HG03469 (cell line): ENCODE measurements at regions not wholly inside any gene's neighbourhood (a gene's known extent, or its start where the extent isn't known, plus 50 kb on each side); places are given as distances from the start of the nearest gene placed in this dataset.

ENCODE experiments used
- ATAC-seq: cut with Tn5 transposase; IDR thresholded peaks from one replicate; pipeline ENCODE4 v1.9.1; 2021; ENCODE audit warnings: mild to moderate bottlenecking, moderate library complexity, moderate number of reproducible peaks; ENCODE audit not compliant: unreplicated experiment

DNA sequence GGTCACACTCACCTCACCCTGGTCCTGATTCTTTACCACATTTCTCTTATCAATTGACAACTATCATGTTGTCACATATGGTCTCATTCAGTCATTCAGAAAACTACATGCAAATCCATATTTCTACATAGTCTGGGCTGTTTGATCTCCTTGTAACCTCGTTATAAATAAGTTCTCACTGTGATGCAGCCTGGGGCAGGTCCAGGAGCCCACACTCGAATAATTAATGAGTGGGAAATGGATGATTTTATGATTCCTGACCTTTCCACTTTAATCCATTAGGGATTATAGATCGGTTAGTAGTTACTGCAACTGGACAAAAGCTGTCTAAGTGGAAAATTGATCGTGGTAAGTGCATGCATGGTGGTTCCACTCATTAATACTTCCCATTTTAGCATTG, 636.3 kb upstream of the TENM4 start:
- no peak for ATAC-seq

DNA sequence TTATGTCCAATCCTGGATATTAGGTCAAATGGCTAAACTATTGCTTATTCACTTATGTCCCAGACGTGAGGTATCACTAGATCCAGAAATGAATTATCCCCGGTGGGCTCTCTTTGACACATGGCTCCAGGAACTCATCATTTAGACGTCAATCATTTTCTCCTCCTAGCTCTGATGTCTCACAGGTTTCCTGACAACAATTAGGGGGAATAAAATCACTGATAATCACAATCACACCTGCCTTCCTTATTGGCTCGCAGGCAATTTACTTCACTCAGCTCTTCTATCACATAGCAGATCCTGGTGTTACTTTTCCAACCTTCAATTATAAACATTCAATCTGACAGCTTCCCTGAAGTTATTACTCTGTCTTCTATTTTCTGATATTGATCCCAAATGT, 634.0 kb upstream of the TENM4 start:
- ATAC-seq = no peak

DNA sequence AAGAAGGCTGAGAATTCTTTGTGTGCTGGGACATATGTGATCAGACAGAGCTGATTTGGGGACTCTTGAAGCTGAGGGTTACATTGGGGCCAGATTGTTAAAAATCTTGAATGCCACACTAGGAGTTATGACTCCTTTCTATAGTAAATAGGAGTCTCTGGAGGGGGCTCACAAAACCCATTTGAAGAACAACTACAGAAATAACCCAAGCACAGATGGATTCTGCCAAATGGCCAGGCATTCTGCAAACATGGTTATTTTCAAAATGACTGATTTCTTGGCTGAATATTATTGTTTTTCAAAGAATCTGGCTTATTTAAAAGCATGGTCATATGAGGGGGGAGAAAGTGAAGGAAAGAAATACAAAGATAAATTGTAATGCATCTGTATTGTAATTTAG, 625.5 kb upstream of the TENM4 start:
- no peak for ATAC-seq

DNA sequence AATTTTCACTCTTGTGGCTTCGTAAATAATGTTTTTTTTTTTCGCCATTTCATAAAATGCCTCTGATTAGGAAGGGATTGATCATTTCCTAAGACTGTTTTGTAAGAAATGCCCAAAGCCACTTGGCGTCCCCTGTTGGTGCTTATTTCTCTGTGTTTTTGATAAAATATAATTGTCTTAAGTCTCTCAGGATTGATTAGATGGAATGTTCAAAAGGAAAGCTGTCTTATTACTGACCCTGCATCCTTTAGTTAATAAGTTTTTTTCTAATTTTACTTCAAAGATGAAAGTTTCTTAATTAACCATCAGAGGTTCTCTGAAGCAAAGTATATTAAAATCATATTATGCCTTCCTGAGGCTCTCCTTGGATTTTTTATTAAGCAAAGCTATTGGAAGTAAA, 624.3 kb upstream of the TENM4 start:
- no peak for ATAC-seq

DNA sequence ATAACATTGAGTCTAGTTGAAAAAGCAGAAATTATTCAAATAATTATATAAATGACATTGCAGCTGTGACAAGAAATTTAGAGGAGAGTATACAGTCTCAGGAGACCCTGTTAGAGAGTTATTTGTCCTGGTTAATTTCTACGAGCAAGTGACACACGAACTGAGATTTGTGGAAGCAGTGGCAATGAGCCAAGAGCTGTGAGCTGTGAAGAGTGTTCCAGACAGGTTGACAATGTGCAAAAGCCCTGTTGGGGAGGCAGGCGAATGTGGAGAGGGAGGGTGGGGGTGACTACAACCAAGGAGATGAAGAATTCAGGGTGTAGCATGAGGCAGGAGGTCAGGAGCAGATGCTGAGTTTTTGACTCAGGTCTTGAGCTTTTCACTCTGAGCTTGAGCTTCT, 620.2 kb upstream of the TENM4 start:
- ATAC-seq = no peak

DNA sequence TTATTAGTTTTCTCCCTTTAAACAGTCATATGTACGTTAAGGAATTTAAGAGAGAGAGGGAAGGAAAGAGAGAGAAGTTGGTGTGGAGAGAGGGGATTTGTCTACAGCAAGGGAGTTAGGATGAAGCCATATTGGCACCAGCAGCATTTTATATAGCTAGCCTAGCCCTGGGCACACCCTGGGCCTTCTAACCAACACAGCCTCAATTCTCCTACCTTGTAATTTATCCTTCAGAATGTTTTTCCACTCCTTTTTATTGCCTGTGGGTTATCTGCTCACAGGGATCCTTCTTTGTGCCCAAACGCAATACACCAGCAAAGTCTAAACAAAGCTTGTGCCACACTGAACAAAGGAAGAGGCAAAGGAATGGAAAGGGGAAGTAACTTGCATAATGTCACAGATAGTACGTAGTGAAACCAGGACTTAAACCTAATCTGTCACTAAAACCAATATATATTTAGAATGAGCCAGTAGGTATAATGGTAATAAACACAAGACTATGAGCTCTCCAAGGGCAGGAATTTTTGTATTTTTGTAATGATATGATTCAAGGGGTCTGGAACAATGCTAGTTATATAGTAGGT, 613.8 kb upstream of the TENM4 start:
- ATAC-seq = no peak

DNA sequence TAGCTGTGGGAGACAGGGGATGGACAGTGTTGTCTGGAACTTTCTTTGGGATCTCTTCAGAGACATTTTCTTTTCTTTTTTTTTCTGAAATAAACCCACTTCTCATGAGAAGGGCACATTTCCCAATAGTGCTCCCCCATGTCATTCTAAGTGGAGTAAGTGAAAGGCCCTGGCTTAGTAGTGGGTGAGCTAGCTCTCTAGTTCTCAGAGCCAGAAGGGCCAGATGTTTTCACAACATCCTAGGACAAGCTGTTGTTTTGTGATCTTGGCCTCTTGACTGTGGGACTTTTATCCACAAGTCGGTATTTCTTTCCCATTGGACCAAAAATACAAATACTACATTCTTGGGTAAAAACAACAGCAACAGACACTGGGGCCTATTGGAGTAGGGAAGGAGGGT, 607.7 kb upstream of the TENM4 start:
- no peak for ATAC-seq

DNA sequence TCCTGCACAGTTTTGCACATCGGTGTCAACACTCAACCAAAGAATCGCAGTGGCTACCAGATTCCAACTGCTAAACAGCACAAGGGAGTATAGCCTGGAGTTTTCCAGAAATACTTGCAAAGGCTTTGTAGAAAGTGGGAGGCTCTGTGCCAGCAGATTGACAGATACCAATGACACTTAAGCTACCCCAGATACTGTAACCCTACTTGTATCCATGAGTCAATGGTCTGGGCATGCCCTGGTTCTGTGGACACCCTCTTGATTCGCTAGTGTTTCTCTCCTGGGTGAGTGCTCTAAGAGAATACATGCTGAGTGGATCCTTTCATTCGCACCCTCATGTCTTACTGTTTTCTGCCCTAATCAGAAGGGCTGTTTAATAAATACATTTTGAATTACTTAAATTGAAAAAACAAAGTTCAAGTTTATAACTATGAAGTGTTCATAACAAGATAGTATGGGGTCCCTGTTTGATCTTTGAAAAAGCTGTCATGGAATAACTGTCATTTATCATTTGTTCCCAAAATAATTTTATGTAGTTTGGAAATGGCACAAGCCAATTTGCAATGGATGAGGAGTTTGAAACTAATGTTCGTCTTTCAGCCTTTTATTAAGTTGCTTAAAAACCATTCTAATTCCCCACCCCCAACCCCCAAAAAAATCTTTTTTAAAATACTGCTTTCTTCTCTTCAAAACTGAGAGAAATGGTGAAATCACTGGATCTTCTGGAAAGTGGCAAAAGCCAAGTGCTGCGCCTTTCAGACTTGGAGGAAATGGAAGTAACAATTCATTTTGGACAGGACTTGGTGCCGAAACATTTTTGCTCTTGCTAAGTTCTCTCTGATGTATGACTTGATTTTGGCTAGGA, 600.5 kb upstream of the TENM4 start:
- no peak for ATAC-seq

DNA sequence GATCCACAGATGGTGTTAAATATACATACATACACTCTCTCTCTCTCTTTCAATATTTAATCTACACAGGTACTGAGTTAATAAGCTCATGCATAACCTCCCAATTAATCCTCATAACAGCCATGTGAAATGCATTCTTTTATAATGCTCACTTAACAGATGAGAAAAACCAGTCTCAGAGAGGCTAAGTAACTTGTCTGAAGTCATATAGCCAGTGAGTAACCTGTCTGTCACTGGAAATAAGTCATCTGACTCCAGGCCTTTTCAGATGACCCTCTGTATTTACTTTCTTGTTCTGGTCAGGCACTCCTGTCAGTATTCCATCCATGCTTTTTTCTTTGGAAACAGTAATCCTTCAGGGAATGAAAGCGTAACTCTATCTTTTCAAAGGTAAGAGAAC, 594.0 kb upstream of the TENM4 start:
- no peak for ATAC-seq

DNA sequence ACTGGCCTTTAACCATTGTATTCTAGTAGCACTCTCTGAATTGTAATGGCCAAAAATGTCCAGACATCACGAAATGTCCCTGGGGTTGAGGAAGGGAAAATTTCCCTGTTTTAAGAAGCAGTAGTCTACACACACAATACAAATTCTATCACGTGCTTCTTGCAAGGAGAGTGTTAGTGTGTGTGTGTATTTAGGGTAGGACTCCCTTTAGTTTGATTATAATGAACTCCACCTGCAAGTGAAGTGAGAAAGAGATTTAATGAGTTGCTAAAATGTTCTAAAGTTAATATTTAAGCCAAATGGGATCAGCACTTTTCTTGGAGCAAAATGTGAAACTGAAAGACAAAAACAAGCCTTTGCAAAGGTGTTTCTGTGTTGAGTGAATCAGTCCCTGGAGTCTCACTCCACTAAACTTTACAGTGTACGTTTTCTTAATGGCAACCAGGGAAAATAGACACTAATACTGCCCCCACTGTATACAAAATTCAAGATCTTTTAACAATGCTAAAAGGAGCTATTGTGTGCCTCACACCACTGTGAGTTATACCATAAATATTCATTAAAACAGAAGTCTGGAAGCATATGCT, 590.3 kb upstream of the TENM4 start:
- no peak for ATAC-seq

DNA sequence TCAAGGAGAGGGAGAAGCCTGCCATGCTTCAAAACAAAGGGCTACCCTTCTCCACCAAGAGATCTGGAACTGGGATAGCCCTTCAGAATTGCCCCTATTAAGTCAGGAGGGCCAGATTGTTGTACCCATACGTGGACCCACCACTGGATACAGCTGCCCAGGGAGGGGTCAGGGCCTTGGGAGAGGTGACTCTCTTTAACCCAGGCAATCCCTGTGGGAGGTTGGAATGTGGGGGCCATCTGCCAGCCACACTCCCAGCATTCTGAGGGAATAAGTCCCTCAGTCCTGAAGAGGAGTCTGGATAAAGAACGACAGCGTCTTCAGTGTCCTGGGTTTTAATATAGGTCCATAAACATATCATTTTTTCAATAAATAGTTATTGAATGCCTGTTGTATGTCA, 588.2 kb upstream of the TENM4 start:
- ATAC-seq = no peak

DNA sequence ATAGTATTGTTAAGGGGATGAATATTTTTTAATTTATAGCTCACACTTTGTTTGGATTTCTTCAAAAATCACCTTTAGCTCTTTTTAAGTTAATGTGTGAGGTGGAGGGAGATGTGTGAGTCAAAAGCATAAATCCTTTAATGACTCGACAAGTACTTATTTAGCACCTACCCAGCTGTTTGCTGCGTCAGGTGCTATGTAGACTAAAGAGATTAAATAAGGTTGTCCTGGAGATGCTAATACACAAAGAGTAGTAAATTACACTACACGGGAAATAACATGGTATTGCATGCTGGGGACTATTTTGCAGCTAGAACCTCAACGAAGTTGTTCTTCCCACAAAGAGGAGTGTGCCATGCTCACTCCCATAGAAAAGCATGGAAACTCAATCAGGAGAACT, 583.3 kb upstream of the TENM4 start:
- ATAC-seq = no peak

DNA sequence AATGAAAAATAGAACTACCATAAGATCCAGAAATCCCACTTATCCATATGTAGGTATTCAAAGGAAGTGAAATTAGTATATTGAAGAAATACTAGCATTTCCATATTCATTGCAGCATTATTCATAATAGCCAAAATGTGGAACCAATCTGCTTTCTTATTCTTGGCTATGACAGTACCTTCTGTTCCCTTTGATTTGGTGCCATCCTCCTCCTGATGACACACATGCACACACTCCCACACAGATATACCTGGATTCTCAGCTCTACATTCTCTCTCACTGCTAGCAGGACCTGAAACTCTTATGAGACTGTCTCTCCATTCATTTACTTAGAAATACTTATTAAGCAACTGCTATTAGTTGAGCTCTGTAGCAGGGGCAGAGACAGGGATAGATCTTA, 582.6 kb upstream of the TENM4 start:
- ATAC-seq = no peak

DNA sequence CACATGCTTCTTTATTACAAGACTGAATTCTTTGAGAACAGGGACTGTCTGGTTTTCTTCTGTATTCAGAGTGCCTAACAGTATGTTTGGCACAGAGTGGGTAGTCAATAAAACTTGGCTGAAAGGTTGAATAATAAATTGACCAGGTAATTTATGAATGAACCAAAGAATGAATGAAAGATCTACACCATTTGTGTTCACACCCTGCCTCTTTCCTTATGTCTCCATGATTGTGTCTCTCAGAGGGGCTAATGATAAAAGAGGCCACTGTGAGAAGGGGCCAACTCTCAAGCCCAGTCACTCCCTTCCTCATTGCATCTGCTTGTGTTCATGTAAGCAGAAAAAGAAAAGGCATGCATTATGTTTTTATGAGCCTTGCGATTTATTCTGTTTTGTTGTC, 569.7 kb upstream of the TENM4 start:
- no peak for ATAC-seq

DNA sequence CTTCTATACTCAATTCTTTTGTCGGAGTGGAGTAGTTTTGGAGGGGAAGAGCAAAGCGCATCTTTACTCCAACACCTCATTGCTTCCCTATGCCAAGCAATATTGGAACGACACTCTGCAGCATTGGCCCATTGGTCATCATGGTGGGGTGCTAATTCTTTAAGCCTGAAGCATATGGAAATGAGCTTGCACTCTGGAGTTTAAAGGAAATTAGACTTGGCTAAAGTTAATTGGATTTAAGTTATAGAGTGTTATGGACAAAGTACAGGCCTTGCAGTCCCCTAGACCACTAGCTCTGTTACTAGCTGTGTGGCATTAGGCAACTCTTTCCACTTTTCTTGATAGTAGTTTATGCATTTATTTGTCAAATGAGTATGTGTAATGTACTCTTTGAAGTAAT, 568.3 kb upstream of the TENM4 start:
- no peak for ATAC-seq

DNA sequence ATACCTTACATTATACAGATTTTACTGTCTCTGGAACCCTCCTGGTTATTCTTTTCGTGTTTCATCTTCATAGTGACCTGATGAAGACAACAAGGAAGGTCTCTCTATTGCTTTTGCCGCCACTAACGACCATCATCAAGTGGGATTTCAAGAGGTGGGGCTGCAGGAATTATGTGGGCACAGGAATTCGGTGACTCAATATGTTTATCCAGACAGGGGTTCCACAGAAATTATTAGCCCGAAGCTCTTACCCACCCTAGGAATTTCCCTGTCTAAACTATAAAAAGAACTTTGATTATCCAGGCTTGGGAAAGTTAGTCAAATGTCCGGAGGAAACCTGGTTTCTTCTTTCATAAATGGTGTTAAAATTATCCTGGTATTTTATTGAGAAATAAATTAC, 566.8 kb upstream of the TENM4 start:
- no peak for ATAC-seq

DNA sequence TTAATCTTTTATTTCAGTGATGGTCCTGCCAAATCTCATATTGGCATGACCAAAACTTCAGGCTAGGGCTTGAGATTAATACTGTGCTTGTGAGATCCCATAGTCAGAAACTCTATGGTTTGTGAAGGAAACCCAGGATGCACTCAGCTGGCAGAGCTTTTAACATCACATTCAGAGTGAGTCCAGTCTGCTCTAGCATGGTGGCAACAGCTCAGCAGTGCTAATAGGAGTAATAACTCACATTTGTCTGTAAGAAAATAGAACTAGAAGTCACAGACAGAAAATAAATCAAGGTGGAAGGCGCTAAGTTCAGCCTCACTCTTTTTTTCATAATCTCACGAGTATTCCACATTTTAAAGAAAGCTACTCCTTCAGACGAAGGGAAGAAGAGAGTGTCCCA, 549.3 kb upstream of the TENM4 start:
- ATAC-seq = no peak

DNA sequence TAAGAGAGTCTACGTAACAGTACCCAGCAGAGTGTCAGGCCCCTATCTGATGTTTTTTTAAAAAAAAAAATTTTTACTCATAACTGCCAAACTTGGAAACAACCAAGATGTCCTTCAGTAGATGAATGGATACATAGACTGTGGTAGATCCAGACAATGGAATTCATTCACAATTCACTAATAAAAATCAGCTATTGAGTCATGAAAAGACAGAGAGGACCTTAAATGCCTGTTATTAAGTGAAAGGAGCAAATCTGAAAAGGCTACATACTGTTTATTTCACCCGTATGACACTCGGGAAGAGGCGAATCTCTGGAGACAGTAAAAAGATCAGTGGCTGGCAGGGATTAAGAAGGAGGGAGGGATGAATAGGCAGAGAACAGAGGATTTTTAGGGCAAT, 541.4 kb upstream of the TENM4 start:
- ATAC-seq = no peak

DNA sequence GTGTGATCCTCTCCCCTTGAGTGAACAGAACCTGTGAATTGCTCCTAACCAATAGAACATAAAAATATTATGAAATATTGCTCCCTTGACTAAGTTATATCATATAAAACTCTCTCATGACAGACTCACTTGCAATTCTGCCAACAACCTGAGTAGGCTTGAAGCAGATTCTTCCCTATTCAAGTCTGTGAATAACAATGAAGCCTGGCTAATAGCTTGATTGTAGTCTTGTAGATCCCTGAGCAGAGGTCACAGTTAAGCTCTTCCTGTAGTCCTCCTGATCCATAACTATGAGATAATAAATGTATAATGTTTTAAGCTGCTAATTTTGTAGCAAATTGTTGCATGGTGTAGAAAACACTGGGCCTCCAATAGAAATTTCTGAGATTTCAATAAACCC, 540.1 kb upstream of the TENM4 start:
- ATAC-seq = no peak

DNA sequence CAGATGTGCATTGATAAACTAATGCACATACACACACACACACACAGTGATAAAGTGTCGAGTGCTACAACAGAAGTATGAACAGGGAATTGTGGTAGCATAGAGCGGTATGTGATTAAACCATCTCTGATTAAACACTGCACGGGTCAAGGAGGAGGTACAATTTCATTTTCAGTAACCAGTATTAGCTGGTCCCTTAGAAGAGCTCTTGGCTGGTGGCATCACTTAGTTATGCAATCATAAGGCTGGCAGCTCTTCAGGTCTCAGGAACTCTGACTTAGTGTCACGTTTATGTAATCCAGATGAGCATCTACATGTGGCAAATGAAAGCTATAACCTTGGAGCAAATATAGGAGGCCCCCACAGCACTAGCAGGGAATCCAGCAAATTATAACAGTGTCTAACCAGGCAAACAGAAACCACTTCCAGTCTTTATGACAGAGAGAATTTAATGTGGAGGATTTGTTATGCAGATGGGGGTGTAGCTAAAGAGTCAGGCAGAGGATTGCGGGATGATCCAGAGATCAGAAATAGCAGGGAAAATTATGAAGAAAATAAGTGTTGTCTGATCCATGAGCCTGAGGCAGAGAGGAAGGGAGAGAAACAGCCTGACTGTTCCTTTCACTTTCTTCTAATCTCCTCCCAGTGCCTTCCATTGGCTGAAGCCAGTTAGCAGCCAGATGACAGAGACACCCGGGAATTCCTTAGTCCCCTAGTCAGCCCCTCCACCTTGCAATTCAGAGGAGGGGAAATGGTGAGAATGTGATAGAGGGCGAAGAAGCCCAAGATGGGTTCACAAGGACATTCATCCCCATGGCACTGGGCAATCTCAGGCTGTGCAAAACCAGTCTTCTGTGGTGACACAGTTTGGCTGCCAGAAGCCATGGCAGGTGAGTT, 533.1 kb upstream of the TENM4 start:
- ATAC-seq = no peak

DNA sequence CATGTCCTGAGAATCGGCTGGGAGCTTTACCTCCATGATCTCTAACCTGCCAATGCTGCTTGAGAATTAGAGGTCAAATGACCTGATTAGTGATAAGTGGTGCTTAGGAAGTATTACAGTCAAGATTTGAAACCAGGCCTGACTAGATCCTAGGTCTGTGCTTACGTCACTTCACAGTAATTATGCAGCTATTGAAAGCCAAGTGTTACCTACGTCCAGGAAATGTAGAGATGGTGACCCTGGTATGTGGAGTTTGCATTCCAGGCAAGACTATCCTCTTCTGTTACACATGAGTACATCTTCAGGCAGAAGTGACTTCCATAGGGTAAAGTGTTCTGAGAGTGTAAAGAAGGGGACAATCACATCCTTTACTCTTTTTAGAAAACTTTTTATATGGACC, 530.4 kb upstream of the TENM4 start:
- ATAC-seq = no peak
